NCI-H2227 treated with DMSO at 0.1 percent for 48 hours (cell line): ENCODE measurements at regions not wholly inside any gene's neighbourhood (a gene's known extent, or its start where the extent isn't known, plus 50 kb on each side); places are given as distances from the start of the nearest gene placed in this dataset.

Experiments used
- DNase-seq: peaks from one replicate; lab custom pipeline; 2025; lab: John Stamatoyannopoulos, UW

DNA sequence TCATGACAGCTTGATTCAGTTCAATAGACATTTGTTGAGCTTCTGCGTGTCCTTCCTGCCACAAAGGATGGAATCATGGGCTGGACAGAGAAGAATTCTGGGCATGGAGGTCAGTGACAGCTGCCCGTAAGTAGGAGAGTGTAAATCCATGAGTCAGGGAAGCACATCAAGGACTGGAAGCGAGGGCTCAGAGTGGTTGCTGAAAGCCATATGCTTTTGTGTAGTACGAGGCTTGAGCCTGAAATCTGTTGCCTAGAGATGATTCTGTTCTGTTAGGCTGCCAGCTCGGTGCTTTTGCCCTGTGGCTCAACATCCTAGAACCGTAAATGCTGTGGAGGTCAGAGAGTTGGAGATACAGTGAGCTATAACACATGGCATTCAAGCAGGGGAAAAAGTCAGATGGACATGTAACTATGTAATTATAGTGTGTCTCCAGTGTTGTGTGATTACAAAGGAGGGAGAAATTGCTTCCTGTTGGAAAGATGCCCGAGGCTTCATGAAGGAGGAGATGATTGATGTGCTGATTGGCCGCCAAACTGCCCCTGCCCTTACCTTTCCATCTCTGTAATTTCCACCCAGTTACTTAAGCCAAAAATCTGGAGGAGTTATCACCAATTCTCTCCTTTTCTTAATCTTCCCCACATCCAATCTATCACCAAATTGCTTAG lies 92.8 kb upstream of the CACNA1E start:
- peak; percentile 97 for DNase-seq

DNA sequence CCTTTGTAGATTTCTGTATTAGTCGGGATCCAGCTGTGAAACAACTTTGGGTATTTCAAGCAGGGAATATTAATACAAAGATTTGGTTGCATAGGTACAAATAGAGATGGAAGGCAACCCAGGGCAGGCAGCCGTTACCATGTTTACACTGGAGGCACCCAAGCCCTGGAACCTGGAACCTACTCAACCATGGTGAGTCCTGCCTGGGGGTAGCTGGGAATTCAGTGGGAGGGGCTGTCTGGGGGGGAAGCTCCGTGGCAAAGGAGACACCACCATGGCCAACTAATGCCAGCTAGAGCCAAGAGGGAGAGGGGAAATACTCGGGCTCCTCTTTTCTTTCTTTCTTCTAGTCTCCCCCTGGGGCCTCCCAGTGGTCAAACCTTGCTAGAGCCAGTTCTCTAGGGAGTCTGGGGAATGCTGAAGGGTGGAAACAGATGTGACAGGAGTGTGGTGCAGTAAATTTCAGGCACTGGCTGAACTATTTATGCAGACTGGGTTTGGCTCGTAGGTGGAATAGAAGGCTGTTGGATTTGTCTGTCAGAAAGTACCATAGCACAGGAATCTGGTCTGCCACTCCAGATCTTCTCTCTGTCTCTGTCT lies 91.9 kb upstream of the CACNA1E start:
- DNase-seq = peak; percentile 5

- no peak for DNase-seq
Measured at GRCh38 chr1:181392133-181392532, 91.2 kb upstream of the CACNA1E start.

DNA sequence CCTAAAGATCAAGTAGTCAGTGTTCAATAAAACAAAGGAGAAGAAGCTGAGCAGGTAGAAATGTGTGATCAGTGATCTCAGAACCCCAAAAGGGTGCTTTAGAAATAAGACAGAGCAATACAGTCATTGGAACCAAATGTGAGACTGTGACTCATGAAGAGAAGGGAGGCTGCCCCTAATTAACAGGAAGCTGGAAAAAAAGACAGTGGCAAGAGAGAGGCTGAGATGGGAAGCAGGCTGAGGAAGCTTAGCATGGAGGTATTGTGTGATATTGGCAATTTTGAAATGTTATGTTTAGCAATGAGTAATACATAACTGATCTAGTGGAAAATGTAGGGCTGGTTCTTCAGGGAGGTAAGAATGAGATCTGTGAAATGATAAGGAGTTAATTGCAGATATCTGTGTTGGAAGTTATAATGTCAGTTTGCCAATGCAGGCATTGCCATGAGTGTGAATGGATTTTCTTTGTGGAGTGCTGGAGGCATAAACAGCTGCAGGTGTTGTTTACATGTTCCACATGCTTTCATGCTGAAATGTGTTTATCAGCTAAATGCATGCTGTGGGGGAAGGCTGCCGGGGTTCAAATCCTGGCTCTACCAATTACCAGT lies 90.6 kb upstream of the CACNA1E start:
- DNase-seq = no peak

- no peak for DNase-seq
Measured at GRCh38 chr1:181394766-181395165, 88.6 kb upstream of the CACNA1E start.

- DNase-seq = no peak
Measured at GRCh38 chr1:181396171-181396670, 87.1 kb upstream of the CACNA1E start.

DNA sequence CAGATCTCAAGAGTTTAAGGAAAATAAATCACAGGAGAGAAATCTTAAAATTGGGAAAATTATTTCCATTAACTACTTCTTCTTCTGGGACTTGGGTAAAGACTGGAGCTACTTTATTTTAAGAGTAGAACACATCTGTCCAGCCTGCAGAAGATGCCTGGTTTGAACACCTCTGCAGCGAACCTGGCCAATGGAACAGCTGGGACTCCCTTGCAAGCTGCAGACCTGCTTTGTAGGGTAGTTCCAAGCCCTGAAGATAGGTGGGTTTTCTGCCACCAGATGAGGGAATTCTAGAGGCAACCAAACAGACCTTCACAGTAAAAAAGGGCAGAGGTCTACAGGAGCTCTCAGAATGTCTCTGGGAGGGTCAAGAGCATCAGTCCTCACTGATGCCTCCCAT lies 86.5 kb upstream of the CACNA1E start:
- no peak for DNase-seq

DNA sequence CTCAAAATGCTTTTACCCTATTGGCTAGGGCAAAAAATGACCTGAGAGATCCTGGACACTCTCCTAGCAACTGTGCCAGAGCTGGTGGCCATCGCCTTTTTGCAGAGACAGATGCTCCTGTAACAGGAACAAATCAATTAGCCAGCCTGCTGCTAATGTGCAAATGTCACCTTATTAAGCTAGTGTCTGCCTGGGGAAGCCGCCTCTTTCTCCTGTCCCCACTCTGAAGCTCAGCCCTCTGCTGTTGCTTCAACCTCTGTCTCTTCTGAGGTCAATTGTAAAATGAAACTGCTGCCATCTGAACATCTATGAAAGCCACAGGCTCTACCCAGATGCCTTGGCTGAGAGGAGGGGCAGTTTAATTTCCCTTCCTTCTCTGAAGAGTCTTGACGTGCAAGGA lies 85.5 kb upstream of the CACNA1E start:
- peak; percentile 17 for DNase-seq

- no peak for DNase-seq
Measured at GRCh38 chr1:181398544-181398943, 84.8 kb upstream of the CACNA1E start.

GRCh38 chr1:181405584-181405983 lies 77.7 kb upstream of the CACNA1E start:
- no peak for DNase-seq

- DNase-seq = no peak
Measured at GRCh38 chr1:181406989-181407388, 76.3 kb upstream of the CACNA1E start.

DNA sequence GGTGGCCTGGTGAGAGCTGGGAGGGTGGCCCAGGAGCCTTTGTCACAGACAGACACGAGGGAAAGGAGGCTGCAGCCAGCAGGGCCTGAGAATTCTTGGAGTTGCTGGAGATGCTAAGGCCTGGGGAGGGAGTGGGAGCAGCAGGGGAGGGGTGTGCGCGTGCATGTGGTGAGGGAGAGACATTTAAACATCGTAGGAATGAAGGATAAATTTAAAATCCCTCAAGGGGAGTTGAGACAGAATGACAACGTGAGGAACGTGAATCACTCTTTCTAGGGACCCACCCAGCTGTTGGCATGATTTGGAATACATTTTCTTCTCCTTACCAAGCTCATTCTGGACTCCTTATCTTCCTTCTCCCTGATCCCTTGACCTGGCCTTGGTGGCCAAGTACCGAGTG lies 73.3 kb upstream of the CACNA1E start:
- no peak for DNase-seq

DNA sequence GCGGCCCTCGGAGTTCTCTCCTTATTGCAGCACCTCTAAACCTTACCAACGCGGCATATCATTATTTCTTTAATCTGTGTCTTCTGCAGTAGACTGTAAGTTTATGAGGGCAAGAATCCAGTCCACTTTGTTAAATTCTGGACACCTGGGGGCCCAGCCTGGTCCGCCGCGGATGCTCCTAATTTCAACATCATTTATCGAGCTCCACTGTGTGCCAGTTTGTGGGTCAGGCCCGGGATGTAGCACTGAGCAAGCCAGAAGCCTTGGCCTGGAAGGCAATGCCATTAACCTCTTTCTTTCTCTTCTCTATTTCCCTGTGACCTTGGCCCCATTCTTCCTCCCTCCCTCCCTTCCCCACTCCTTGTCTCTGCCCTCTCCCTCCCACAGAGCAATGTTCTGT lies 70.6 kb upstream of the CACNA1E start:
- DNase-seq = no peak

DNA sequence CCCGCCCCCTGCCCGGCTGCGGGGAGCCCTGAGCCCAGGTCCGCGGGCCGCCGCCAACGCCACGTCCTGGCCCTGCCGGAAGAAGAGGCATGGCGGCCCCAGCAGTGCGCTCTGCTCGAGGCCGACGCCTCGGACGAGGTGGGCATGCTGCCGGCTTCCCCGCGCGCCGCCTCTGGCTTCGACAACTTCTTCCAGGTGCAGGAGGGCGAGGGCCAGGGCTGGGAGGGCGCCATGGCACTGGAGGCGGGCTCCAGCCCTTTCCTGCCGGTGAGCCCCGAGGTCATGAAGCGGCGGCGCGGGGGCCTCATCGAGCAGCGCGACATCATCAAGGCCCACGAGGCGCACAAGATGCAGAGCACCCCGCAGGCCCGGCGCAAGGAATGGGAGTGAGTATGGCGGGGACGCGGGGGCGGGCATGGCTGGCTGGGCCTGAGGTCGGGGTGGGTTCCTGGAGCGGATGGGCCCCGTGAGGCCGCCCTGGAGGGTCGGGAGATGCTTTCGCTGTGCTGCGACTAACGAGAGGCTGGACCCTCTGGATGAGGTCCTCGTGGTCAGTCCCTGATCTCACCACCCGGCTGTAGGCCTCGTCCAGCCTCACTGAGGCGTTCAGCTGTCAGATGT lies 70.0 kb upstream of the CACNA1E start:
- DNase-seq = no peak

GRCh38 chr1:181413836-181414235 lies 69.5 kb upstream of the CACNA1E start:
- DNase-seq = no peak

- DNase-seq = no peak
Measured at GRCh38 chr1:181416268-181416860, 67.0 kb upstream of the CACNA1E start.

DNA sequence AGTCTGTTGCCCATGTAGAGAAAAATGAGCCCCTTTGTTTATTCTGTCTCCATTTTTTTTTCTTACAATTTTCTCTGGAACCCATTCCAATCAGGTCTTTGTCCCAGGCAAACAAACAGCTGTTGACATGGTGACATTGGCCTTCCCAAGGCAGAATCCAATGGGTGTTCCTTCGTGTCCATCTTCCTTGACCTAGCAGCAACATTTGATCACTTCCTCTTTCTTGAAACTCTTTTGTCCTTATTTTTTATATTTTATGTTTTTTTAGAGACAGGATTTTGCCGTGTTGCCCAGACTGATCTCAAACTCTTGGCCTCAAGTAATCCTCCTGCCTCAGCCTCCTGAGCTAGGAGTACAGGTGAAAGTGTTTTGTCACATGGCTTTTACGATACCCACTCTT lies 65.4 kb upstream of the CACNA1E start:
- no peak for DNase-seq

DNA sequence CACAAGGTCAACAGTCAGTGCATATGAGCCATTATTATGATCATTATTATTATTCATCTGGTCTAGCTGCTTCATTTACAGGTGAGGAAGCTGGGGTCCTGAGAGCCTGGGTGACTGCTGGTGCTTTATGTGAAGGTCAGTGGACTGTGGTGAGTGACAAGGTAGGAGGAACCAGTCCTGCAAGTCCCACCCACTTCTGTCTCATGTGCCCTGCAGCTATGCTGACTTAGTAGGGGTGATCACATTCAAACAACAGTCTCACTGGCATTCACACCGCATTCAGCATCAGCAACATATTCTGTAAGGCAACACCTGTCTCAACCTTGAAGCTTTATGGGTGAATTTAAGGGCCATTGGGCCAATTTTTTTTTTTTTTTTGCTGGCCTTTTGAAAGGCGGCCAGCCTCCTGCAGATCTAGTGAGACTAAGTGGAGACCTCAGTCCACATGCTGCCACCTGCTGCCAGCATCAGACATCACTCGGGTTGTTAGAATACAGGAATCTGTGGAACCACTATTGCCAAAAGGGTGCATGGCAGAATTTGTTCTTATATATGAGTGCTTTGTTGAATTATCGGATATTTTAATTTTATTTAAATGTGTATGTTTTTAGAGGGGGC lies 59.9 kb upstream of the CACNA1E start:
- DNase-seq = peak; percentile 38

DNA sequence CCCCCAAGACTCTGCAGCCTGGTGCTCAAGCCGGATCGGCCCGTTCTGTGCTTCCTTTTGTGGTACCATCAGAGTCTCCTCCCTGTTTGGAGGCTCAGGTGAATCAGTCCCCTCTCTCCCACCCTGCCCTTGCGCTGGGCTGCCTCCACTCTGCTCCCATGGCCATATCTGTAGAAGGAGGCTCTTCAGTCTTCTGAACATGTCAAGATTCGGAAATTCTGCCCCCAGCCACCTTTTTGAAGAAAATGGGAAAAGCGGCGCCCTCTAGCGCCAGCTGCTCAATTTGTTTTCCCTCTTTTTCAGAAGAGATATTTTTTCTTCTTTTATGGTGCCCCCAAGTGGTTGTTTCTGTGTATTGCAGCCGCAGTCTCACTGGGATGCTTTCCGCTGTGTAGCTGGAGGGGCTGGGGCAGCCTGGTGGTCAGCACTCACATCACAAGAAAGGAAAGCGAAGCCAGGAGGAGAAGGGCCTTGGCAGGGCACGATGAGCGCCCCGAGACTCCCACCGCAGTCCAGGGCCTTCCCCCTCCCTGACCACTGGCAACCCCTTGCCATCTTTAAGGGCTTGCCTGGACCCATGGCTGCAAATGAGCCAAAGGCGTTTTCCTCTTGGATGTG lies 58.4 kb upstream of the CACNA1E start:
- peak; percentile 90 for DNase-seq

- DNase-seq = no peak
Measured at GRCh38 chr1:181425566-181425965, 57.8 kb upstream of the CACNA1E start.

- DNase-seq = no peak
Measured at GRCh38 chr1:181429462-181429861, 53.9 kb upstream of the CACNA1E start.
